Stimulated activated naive CD8-positive, alpha-beta T cell treated with anti-CD3 and anti-CD28 coated beads, Interleukin-15, Interleukin-2, amounts not matched to agents 100 U/mL and 50 U/mL, for 24 hours (primary cell): ENCODE measurements at regions not wholly inside any gene's neighbourhood (a gene's known extent, or its start where the extent isn't known, plus 50 kb on each side); places are given as distances from the start of the nearest gene placed in this dataset.

Source experiments
- ATAC-seq: fragments of 150-1000 bp; cut with Tn5 transposase; one replicate; pipeline ENCODE4 v1.10.0; 2021
- DNase-seq: peaks from one replicate; pipeline ENCODE4 v3.0.0; 2021

- no peak for DNase-seq
- ATAC-seq: no peak
These were observed 423.7 kb upstream of the CADM1 start for GRCh38 chr11:115927823-115928329.

- DNase-seq: no peak
- ATAC-seq: no peak
These were observed 422.4 kb upstream of the CADM1 start for GRCh38 chr11:115926601-115927000.

GRCh38 chr11:115926138-115926537 is 421.9 kb upstream of the CADM1 start:
- ATAC-seq: no peak

GRCh38 chr11:115925568-115926090 is 421.4 kb upstream of the CADM1 start:
- no peak for ATAC-seq
- no peak for DNase-seq

More at GRCh38 chr11:115926138-115926537, 421.9 kb upstream of the CADM1 start:
- no peak for DNase-seq

- ATAC-seq (peak; percentile 96), DNase-seq (peak; percentile 26)
These were observed 420.7 kb upstream of the CADM1 start for GRCh38 chr11:115924744-115925567.

- DNase-seq: no peak
- no peak for ATAC-seq
These were observed 418.7 kb upstream of the CADM1 start for GRCh38 chr11:115922876-115923275.

- no peak for DNase-seq
- no peak for ATAC-seq
These were observed 417.8 kb upstream of the CADM1 start for GRCh38 chr11:115921986-115922385.

GRCh38 chr11:115921540-115921939 is 417.3 kb upstream of the CADM1 start:
- DNase-seq (no peak), ATAC-seq (no peak)

GRCh38 chr11:115920841-115921480 is 416.7 kb upstream of the CADM1 start:
- ATAC-seq: no peak
- DNase-seq: no peak

- no peak for DNase-seq
- no peak for ATAC-seq
These were observed 415.9 kb upstream of the CADM1 start for GRCh38 chr11:115920092-115920461.

GRCh38 chr11:115919341-115920091 is 415.3 kb upstream of the CADM1 start:
- DNase-seq (peak; percentile 8), ATAC-seq (peak; percentile 66)

- DNase-seq (no peak), ATAC-seq (no peak)
These were observed 414.4 kb upstream of the CADM1 start for GRCh38 chr11:115918576-115918975.

- no peak for ATAC-seq
- DNase-seq: no peak
These were observed 412.4 kb upstream of the CADM1 start for GRCh38 chr11:115916608-115917007.

GRCh38 chr11:115912484-115912945 is 408.3 kb upstream of the CADM1 start:
- ATAC-seq: no peak

GRCh38 chr11:115911613-115912346 is 407.6 kb upstream of the CADM1 start:
- DNase-seq: no peak

More at GRCh38 chr11:115912484-115912945, 408.3 kb upstream of the CADM1 start:
- DNase-seq: no peak

GRCh38 chr11:115910379-115910778 is 406.2 kb upstream of the CADM1 start:
- ATAC-seq (no peak), DNase-seq (no peak)

More at GRCh38 chr11:115911613-115912346, 407.6 kb upstream of the CADM1 start:
- no peak for ATAC-seq

- DNase-seq (no peak), ATAC-seq (no peak)
These were observed 402.0 kb upstream of the CADM1 start for GRCh38 chr11:115906171-115906570.

- DNase-seq (no peak), ATAC-seq (no peak)
These were observed 401.3 kb upstream of the CADM1 start for GRCh38 chr11:115905341-115906000.

- ATAC-seq (no peak), DNase-seq (no peak)
These were observed 399.0 kb upstream of the CADM1 start for GRCh38 chr11:115903179-115903578.

GRCh38 chr11:115901069-115901468 is 396.9 kb upstream of the CADM1 start:
- ATAC-seq: no peak
- no peak for DNase-seq

GRCh38 chr11:115900111-115900510 is 395.9 kb upstream of the CADM1 start:
- DNase-seq (no peak), ATAC-seq (no peak)
